Coronary artery (tissue), 2 donors: ENCODE measurements at regions not wholly inside any gene's neighbourhood (a gene's known extent, or its start where the extent isn't known, plus 50 kb on each side); places are given as distances from the start of the nearest gene placed in this dataset.

Experiments used
- DNase-seq: peaks from one replicate; pipeline ENCODE4 v3.0.0-alpha.2; 2017; ENCODE audit warnings: low spot score
- H3K27ac ChIP-seq, 2 donors: fragments of 200-600 bp; sonication (generic); one replicate each; pipeline ENCODE4 v1.5.1; 2016 to 2019
- H3K4me3 ChIP-seq: fragments of 200-600 bp; sonication (generic); 2 replicates; pipeline ENCODE4 v1.5.1; 2016; ENCODE audit warnings: mild to moderate bottlenecking, moderate library complexity
- TF ChIP-seq, protein P1 (sequence below): fragments of 200-600 bp; sonication (generic); IDR thresholded peaks from one replicate; pipeline ENCODE4 v1.5.1; 2019; ENCODE audit warnings: antibody characterized with exemption

DNA sequence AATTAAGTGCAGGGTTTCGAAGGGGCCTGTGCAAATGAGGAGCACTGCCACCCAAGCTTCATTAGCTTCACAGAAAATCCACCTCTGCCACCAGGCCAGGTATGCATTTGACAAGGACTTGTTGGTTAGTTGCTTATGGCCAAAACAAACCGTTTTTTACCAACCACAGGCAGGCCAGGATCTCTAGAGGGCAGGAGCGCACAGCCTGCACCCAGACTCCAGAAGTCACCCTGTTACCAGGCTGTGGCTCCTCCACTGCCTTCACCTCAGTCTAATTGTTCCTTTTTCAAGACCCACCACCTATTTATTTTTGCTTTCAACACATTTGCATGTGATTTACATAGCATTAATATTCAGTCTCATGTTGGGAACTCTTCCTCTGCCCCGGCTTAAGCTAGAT, 78.3 kb upstream of the HSPA9 start:
- no peak overlapping the region for H3K4me3 ChIP-seq
- TF ChIP-seq, protein P1, sequence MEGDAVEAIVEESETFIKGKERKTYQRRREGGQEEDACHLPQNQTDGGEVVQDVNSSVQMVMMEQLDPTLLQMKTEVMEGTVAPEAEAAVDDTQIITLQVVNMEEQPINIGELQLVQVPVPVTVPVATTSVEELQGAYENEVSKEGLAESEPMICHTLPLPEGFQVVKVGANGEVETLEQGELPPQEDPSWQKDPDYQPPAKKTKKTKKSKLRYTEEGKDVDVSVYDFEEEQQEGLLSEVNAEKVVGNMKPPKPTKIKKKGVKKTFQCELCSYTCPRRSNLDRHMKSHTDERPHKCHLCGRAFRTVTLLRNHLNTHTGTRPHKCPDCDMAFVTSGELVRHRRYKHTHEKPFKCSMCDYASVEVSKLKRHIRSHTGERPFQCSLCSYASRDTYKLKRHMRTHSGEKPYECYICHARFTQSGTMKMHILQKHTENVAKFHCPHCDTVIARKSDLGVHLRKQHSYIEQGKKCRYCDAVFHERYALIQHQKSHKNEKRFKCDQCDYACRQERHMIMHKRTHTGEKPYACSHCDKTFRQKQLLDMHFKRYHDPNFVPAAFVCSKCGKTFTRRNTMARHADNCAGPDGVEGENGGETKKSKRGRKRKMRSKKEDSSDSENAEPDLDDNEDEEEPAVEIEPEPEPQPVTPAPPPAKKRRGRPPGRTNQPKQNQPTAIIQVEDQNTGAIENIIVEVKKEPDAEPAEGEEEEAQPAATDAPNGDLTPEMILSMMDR: no peak
- DNase-seq: no peak
- no peak overlapping the region for H3K27ac ChIP-seq

GRCh38 chr5:138651767-138652117, 76.5 kb upstream of the HSPA9 start:
- DNase-seq: no peak
- Histone ChIP-seq H3K4me3 (no peak overlapping the region), H3K27ac (no peak overlapping the region)
- TF ChIP-seq, protein P1: no peak

DNA sequence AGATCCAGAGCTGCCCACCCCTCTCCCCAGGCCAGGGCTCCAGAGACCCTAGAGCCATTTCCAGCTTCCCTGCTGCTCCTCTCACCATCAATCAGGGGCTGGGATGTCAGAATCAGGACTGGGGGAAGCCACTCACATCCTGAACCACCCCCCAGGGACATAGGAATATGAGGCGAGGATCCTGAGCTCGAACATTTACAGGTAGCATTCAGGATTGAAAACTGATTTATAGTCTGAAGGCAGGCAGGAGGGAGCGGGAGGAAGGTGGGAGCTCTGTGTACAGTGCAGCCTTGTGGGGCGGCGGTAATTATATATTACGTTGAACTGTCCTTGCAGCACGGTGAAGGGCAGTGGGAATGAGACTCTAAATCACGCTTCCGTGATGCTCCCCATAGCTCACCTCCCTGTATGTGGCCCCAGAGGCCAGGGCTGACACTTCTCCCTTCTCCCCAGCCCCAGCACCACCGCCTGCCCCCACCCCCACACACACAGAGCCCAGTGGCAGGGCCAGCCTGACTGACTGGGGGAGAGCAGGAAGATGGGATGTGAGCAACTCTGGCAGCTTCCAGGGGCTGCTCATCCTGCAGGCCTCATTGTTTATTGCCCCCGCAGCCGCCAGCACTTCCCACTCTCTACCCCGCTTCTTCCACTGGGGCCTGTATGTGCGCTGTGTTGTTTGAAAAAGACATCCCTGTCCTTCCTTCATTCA, 76.0 kb upstream of the HSPA9 start:
- DNase-seq: no peak
- TF ChIP-seq, protein P1: no peak
- H3K4me3 ChIP-seq: no peak overlapping the region
- no peak overlapping the region for H3K27ac ChIP-seq

DNA sequence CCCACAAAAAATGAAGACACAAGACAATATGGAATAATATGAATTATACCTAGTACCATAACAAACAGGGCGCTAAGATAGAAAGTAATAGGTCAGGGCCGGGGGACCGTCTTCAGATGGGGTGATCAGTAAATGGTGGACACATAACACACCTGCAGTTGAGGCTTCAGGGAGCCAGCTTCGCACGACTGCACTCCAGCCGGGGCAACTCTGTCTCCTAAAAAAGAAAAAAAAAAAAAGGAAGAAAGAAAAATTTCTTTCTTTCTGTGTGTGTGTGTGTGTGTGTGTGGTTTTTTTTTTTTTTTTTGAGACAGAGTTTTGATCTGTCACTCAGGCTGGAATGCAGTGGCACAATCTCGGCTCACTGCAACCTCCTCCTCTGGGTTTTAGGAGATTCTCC, 75.0 kb upstream of the HSPA9 start:
- TF ChIP-seq, protein P1: no peak
- H3K4me3 ChIP-seq: no peak overlapping the region
- no peak for DNase-seq
- no peak overlapping the region for H3K27ac ChIP-seq

DNA sequence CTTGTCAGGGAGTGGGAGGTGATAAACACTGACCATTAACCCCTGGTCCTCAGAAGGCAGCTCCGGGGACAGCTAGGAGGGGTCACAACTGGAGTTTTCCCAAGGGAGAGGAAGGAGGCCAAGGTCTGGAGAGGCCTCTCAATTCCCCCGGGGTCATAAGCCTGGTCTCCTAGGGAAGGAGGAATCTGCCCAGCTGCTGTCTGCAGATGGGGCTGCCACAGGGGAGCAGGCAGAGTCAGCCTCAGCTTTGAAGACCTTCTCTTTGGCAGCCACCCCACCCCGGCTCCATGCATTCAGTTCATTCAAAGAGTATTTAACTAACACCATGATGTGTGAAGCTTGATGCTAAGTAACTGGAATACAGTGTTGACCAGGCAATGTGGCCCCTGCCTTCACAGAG, 74.6 kb upstream of the HSPA9 start:
- DNase-seq: no peak
- H3K4me3 ChIP-seq: no peak overlapping the region
- no peak overlapping the region for H3K27ac ChIP-seq
- TF ChIP-seq, protein P1: no peak

- no peak overlapping the region for H3K27ac ChIP-seq
- no peak for DNase-seq
- TF ChIP-seq, protein P1: no peak
- no peak overlapping the region for H3K4me3 ChIP-seq
Measured at GRCh38 chr5:138649316-138649720, 74.1 kb upstream of the HSPA9 start.

DNA sequence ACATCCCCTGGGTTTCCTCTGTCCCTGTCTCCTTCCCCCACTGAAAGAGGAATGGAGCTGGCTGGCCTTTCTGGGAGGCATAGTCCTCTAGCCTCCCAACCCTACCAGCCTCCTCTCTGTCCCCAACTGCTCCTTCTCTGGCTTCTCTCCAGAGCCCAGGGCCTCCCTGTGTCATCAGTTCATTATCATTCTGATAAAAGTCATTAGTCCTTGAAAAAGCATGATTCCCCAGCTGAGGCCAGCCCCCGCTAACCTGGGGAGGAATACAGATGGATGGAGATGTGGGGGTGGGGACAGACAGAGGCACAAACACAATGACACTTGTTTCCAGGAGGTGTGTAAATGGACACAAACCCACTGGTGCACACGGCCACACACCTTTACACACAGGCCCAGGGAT, 73.6 kb upstream of the HSPA9 start:
- DNase-seq: no peak
- Histone ChIP-seq H3K4me3 (no peak overlapping the region), H3K27ac (no peak overlapping the region)
- TF ChIP-seq, protein P1: no peak
